ENCODE measurements at regions not wholly inside any gene's neighbourhood (a gene's known extent, or its start where the extent isn't known, plus 50 kb on each side); places are given as distances from the start of the nearest gene placed in this dataset.
"Not testable (repeated sequence)": the region's sequence is repeated elsewhere in the genome, so short reads cannot be mapped to it uniquely, and the experiment has no call there.

DNA sequence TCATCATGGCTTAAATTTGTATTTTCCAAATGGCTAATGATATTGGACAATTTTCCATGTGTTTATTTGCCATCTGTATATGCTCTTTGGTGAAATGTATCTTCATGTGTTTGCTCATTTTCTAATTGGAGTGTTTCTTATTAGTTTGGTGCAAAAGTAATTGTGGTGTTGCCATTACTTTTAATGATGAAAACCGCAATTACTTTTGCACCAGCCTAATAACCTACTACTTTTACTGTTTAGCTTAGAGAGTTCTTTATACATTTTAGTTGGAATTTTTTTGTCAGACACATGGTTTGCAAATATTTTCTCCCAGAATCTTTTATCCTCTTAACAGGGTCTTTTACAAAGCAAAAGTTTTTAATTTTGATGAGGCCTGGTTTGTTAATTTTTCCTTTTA is 141.0 kb upstream of the AGTR1 start:
- DNase-seq (no peak), ATAC-seq (no peak)
- Histone ChIP-seq H3K36me3 (ENCODE audit: insufficient read depth in 1 of 2, low read depth in 1 of 2) (no peaks in the 10 kb centered on the region), H3K9me3 (no peaks in the 10 kb centered on the region), H3K4me3 (no peak overlapping the region), H3K4me1 (no peaks in the 10 kb centered on the region), H3K27ac (no peak overlapping the region), H3K27me3 (ENCODE audit: insufficient read depth in 3 of 3, low read length in 2 of 3) (no peaks in the 10 kb centered on the region)
- intact Hi-C loops (cut with DNase I), result no loop called here
- TF ChIP-seq, protein P1, sequence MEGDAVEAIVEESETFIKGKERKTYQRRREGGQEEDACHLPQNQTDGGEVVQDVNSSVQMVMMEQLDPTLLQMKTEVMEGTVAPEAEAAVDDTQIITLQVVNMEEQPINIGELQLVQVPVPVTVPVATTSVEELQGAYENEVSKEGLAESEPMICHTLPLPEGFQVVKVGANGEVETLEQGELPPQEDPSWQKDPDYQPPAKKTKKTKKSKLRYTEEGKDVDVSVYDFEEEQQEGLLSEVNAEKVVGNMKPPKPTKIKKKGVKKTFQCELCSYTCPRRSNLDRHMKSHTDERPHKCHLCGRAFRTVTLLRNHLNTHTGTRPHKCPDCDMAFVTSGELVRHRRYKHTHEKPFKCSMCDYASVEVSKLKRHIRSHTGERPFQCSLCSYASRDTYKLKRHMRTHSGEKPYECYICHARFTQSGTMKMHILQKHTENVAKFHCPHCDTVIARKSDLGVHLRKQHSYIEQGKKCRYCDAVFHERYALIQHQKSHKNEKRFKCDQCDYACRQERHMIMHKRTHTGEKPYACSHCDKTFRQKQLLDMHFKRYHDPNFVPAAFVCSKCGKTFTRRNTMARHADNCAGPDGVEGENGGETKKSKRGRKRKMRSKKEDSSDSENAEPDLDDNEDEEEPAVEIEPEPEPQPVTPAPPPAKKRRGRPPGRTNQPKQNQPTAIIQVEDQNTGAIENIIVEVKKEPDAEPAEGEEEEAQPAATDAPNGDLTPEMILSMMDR (IDR thresholded peaks at IDR 0.05), result no peak
- WGBS, 3 donors, result 83 to 93% (median 87%) methylated on average over 1 of the region's 1 CpG

DNA sequence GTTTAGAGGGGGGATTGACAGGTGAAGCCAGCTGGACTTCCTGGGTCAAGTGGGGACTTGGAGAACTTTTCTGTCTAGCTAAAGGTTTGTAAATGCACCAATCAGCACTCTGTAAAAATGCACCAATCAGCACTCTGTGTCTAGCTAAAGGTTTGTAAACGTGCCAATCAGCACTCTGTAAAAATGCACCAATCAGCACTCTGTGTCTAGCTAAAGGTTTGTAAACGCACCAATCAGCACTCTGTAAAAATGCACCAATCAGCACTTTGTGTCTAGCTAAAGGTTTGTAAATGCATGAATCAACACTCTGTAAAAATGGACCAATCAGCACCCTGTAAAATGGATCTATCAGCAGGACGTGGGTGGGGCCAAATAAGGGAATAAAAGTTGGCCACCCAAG is 120.1 kb upstream of the AGTR1 start:
- DNase-seq; H3K27ac ChIP-seq; H3K4me1 ChIP-seq; H3K27me3 ChIP-seq (ENCODE audit: insufficient read depth in 3 of 3, low read length in 2 of 3); intact Hi-C loops (cut with DNase I); H3K36me3 ChIP-seq (ENCODE audit: insufficient read depth in 1 of 2, low read depth in 1 of 2); H3K4me3 ChIP-seq; ATAC-seq; H3K9me3 ChIP-seq: not testable (repeated sequence)
- WGBS, 3 donors, result 66 to 85% (median 73%) methylated on average over 3 of the region's 3 CpGs

- H3K27ac ChIP-seq, result no peak overlapping the region
- peak in 1 of 4 donors; percentile 55 for ATAC-seq
- no peaks in the 10 kb centered on the region for H3K27me3 ChIP-seq (ENCODE audit: insufficient read depth in 3 of 3, low read length in 2 of 3)
- 29 to 57% (median 33%) methylated on average over 1 of the region's 1 CpG for WGBS, 3 donors
- no peaks in the 10 kb centered on the region for H3K36me3 ChIP-seq (ENCODE audit: insufficient read depth in 1 of 2, low read depth in 1 of 2)
- H3K4me3 ChIP-seq, result no peak overlapping the region
- no peak for DNase-seq
- H3K4me1 ChIP-seq, result no peaks in the 10 kb centered on the region
- TF ChIP-seq, protein P1 (IDR thresholded peaks at IDR 0.05), result no peak
- intact Hi-C loops (cut with DNase I), result no loop called here
- no peaks in the 10 kb centered on the region for H3K9me3 ChIP-seq
Observed at GRCh38 chr3:148582126-148582525, 115.6 kb upstream of the AGTR1 start.

- H3K9me3 ChIP-seq, result no peaks in the 10 kb centered on the region
- TF ChIP-seq, protein P1 (IDR thresholded peaks at IDR 0.05), result no peak
- no peaks in the 10 kb centered on the region for H3K4me1 ChIP-seq
- H3K4me3 ChIP-seq, result no peak overlapping the region
- no peak overlapping the region for H3K27ac ChIP-seq
- no peaks in the 10 kb centered on the region for H3K27me3 ChIP-seq (ENCODE audit: insufficient read depth in 3 of 3, low read length in 2 of 3)
- DNase-seq (no peak), ATAC-seq (no peak)
- intact Hi-C loops (cut with DNase I), result no loop called here
- H3K36me3 ChIP-seq (ENCODE audit: insufficient read depth in 1 of 2, low read depth in 1 of 2), result no peaks in the 10 kb centered on the region
- WGBS, 3 donors, result 92 to 100% (median 95%) methylated on average over 1 of the region's 1 CpG
Observed at GRCh38 chr3:148583793-148584192, 113.9 kb upstream of the AGTR1 start.

DNA sequence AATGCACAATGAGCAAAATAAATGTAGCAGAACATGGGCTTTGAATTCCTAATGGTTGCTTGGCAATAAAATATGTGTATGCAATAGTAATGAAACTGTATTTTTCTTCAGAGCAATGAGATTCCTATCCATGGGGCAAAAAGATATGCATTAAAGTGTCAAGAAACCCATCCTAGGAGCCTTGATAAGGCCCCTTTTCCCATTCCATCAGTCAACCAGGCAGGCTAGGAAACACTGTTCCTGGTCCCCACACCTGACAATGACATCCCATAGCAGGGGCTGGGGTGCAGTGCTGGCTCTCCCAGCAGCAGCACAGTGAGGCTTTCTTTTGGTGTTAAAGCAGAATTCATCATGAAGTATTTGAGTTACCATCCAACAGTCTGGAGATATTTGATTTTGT is 113.3 kb upstream of the AGTR1 start:
- ATAC-seq, result no peak
- Histone ChIP-seq H3K27me3 (ENCODE audit: insufficient read depth in 3 of 3, low read length in 2 of 3) (no peaks in the 10 kb centered on the region), H3K27ac (no peak overlapping the region), H3K9me3 (no peaks in the 10 kb centered on the region), H3K36me3 (ENCODE audit: insufficient read depth in 1 of 2, low read depth in 1 of 2) (no peaks in the 10 kb centered on the region), H3K4me1 (no peaks in the 10 kb centered on the region), H3K4me3 (no peak overlapping the region)
- no peak for DNase-seq
- TF ChIP-seq, protein P1 (IDR thresholded peaks at IDR 0.05), result no peak
- intact Hi-C loops (cut with DNase I), result no loop called here
